IPS-18c (cell line): ENCODE measurements at regions not wholly inside any gene's neighbourhood (a gene's known extent, or its start where the extent isn't known, plus 50 kb on each side); places are given as distances from the start of the nearest gene placed in this dataset.
"Not testable (repeated sequence)": the region's sequence is repeated elsewhere in the genome, so short reads cannot be mapped to it uniquely, and the experiment has no call there.

Experiments
- H3K4me3 ChIP-seq: 2 replicates; pipeline ENCODE4 v1.7.0; 2013; ENCODE audit warnings: low read depth, mild to moderate bottlenecking, low read length, moderate library complexity; ENCODE audit not compliant: insufficient read depth
- H3K9me3 ChIP-seq: one replicate; pipeline ENCODE4 v1.6.1; 2013; ENCODE audit warnings: mild to moderate bottlenecking, low read length, moderate library complexity; ENCODE audit not compliant: control insufficient read depth, insufficient read depth

DNA sequence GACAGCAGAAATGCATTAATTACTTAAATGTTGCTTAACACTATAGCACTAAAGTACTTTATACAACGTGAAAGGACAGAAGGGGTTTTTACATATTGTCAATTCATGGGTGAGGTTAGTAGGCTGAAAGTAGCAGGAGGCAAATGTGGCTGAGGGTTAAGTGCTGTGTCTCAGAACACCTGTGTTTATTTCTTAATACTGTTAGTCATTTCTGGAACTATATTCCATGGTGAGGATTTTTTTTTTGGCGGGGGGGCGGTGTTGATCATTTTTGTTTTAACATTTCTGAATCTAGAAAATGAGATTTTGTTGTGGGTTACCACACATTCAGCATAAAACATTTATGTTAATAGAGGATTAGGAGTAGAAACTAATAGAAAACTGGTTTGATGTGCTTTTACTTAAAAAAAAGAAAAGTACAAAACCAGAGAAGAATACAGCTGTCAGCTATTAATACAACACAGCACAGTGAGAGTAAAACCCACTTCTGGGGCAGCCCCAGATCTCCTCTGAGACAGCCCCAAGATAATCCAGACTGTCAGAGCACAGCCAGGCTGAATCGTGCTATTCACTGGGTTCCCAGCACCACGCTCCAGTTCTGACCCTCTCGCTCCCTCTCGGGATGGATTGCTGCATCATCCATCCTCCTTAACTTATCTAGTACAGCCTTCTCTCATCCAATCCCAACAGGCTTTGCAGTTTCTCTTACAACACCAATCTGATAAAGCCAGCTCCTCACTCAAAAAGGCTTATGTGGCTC is 307.7 kb downstream of the TUSC7 start:
- H3K9me3 ChIP-seq, result no peaks in the 10 kb centered on the region
- H3K4me3 ChIP-seq, result no peak overlapping the region

- no peaks in the 10 kb centered on the region for H3K9me3 ChIP-seq
- no peak overlapping the region for H3K4me3 ChIP-seq
These were observed 309.1 kb downstream of the TUSC7 start for GRCh38 chr3:117018655-117019054.

- Histone ChIP-seq H3K4me3 (no peak overlapping the region), H3K9me3 (no peaks in the 10 kb centered on the region)
These were observed 309.6 kb downstream of the TUSC7 start for GRCh38 chr3:117019082-117019713.

GRCh38 chr3:117026401-117026800 is 316.8 kb downstream of the TUSC7 start:
- Histone ChIP-seq H3K4me3 (no peak overlapping the region), H3K9me3 (peaks cover 2% of the 10 kb centered on the region)

DNA sequence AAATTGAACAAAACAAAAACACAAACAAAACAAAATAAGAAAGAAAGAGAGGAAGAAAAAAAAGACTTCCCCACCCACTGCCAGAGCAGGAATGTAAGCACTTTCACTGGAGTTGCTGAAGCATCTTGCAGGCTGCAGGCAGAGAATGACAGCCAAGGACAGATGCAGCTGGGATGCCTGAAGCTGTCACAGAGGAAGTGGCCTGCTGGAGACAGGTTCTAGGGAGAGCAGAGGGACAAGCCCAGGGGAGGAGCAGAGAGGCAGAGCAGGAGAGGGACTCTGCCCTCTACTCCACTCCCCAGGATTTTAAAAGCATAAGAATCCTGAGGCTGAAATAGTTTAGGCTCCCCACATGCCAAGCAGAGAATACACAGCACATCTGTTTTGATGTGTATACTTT is 326.2 kb downstream of the TUSC7 start:
- Histone ChIP-seq H3K4me3 (no peak overlapping the region), H3K9me3 (peaks cover 2% of the 10 kb centered on the region)

- peaks cover 2% of the 10 kb centered on the region for H3K9me3 ChIP-seq
- H3K4me3 ChIP-seq, result no peak overlapping the region
These were observed 326.8 kb downstream of the TUSC7 start for GRCh38 chr3:117036259-117036799.

GRCh38 chr3:117045143-117045542 is 335.6 kb downstream of the TUSC7 start:
- H3K4me3 ChIP-seq, result no peak overlapping the region

DNA sequence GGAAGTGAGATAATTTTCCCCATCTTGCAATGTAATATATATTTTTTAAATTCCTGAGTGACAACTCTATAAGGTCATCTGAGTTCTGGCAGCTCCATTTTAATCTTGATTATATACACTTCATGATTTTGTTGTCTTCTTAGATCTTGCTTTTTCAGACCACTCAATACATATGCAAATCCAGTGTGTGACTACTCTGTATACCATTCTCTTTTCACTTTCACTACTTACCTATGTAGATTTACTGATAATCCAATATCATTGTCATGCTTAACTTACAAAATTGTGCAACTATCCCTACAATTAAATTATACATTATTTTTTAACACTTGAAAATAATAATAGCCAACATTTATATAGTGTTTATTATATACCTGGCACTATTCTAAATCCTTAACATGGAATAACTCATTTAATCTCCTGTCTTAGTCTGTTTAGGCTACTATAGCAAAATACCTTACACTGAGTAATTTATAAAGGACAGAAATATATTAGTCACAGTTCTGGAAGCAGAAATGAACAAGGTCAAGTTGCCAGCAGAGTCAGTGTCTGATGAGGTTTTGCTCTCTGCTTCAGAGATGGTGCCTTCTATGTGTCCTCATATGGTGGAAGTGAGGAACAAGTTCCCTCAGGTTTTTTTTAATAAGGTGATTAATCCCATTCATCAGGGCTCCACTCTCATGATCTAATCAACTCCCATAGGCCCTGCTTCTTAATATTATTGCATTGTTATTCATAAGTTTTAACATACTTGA is 338.5 kb downstream of the TUSC7 start:
- Histone ChIP-seq H3K4me3 (no peak overlapping the region), H3K9me3 (no peaks in the 10 kb centered on the region)

More at GRCh38 chr3:117045143-117045542, 335.6 kb downstream of the TUSC7 start:
- H3K9me3 ChIP-seq, result no peaks in the 10 kb centered on the region

DNA sequence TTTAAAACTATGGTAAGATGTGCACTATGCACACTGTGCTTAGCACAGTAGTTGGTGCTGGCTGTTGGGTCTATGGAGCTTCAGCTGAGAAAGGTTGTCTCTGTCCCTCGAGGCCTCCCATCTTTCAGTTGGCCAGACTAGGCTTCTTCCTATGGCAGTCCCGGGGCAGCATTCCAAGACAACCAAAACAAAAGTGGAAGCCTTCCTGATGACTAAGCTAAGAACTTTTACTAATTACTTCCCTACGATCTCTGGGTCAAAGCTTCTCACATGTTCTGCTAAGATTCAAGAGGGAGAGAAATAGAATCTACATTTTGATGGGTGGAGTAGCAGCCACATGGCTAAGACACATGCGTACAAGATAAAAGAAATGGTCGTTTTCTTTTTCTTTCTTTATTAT is 342.8 kb downstream of the TUSC7 start:
- Histone ChIP-seq H3K9me3 (no peaks in the 10 kb centered on the region), H3K4me3 (no peak overlapping the region)

GRCh38 chr3:117054556-117054955 is 345.0 kb downstream of the TUSC7 start:
- Histone ChIP-seq H3K4me3 (no peak overlapping the region), H3K9me3 (no peaks in the 10 kb centered on the region)

GRCh38 chr3:117056946-117057345 is 347.4 kb downstream of the TUSC7 start:
- H3K4me3 ChIP-seq, H3K9me3 ChIP-seq: not testable (repeated sequence)

GRCh38 chr3:117059067-117059955 is 349.7 kb downstream of the TUSC7 start:
- Histone ChIP-seq H3K4me3 (no peak overlapping the region; the same call in 1 of the 2 replicates), H3K9me3 (no peaks in the 10 kb centered on the region)

- Histone ChIP-seq H3K4me3 (no peak overlapping the region; the same call in 1 of the 2 replicates), H3K9me3 (no peaks in the 10 kb centered on the region)
These were observed 350.3 kb downstream of the TUSC7 start for GRCh38 chr3:117059956-117060270.

DNA sequence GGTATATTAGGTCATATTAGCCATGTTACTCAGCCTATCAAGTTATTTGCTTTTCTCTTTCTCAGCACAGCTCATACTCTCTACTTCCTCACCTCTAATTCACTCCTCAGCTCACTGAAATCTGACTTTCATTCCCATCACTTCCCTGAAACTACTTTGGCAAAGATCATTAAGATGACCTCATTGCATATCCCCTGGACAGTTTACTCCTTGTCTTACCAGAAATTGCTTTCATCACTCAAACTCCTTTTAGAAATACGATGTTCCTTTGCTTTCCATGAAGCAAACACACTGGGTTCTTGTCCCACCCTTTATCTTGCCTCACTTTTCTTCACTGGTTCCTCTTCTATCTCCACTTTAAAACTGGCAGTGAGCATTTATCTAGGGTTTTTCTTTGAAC is 354.4 kb downstream of the TUSC7 start:
- Histone ChIP-seq H3K9me3 (no peaks in the 10 kb centered on the region), H3K4me3 (no peak overlapping the region)

DNA sequence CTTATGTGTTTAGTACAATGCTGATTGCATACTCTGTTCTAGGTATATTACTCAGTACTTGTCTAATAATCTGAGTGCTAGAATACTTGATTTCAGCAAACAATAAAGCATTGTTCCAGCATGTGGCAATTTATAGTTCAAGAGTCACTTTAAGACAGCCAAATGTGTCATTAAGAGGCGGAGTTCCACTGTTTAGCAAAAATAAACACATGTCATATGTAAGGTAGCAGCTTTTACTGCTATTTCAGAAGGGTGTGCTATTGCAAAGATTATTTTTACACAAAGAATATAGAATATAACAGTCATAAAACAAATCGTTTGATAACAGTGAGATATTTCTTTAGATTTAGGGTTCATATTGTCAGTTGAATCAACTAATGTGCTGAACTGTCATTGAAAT is 358.7 kb downstream of the TUSC7 start:
- no peaks in the 10 kb centered on the region for H3K9me3 ChIP-seq
- no peak overlapping the region for H3K4me3 ChIP-seq

DNA sequence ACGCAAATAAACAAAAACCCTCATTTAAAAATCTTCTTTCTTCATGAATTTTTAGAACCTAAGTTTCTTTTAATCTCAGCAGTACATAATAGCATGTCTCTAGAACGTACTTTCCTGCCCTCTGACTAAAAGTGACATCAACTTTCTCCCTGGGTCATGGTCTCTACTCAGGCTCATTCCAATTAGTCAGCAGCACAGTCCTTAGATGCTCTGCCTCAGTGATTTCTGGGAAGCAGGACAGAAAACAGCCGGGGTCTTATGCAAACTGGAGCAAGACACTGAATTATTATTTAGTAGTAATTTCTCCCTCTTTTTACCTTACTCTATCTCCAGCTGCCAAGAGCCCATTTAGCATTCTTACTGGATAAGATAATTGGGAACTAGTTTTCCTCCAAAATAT is 365.2 kb downstream of the TUSC7 start:
- Histone ChIP-seq H3K9me3 (no peaks in the 10 kb centered on the region), H3K4me3 (no peak overlapping the region)

DNA sequence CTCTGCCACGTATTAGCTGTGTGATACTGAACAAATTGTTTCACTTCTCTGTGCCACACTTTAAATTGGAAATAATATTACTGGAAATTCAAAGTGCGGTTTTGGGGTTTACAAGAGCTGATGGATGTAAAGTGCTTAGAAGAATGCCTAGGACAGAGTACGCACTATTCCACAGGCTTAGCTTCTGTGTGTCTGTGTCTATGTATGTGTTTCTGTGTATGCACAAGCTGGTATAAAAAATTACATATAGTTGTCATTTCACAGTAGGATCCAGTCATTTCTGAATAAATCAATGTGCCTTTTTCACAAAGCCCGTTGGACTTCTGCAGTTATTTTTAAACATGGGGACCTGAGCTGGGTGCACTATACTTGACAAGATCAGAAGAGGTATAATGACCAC is 370.4 kb downstream of the TUSC7 start:
- Histone ChIP-seq H3K4me3 (no peak overlapping the region), H3K9me3 (no peaks in the 10 kb centered on the region)
